IMR-90 (cell line): ENCODE measurements at regions not wholly inside any gene's neighbourhood (a gene's known extent, or its start where the extent isn't known, plus 50 kb on each side); places are given as distances from the start of the nearest gene placed in this dataset.
"Not testable (repeated sequence)": the region's sequence is repeated elsewhere in the genome, so short reads cannot be mapped to it uniquely, and the experiment has no call there.

Experiments used
- ATAC-seq: fragments of 200-7000 bp; cut with Tn5 transposase; 2 replicates; pipeline ENCODE4 v1.9.1; 2020; ENCODE audit warnings: low read depth, mild to moderate bottlenecking, moderate library complexity
- BruUV-seq: library from RNA; stranded (reverse); fragments of 400-500 nt; replicated peaks from 2 replicates; lab custom pipeline; 2021; lab: Mats Ljungman, UMichigan
- CTCF ChIA-PET: fragments of 300-600 bp; formaldehyde crosslinking; extraction: SDS; loops from one replicate; lab custom pipeline; 2021; ENCODE audit warnings: antibody characterized with exemption; lab: Yijun Ruan, JAX
- POLR2A ChIA-PET: fragments of 300-600 bp; sonication (Branson Sonifier 250); formaldehyde crosslinking; loops from one replicate; lab custom pipeline; 2022; ENCODE audit warnings: antibody characterized with exemption; ENCODE audit not compliant: unreplicated experiment; lab: Charles Lee
- DNase-seq: peaks from one replicate; pipeline ENCODE4 v3.0.0; 2013
- H2AFZ ChIP-seq: replicated peaks from 2 replicates; pipeline ENCODE3; 2013; ENCODE audit warnings: low read length, mild to moderate bottlenecking; ENCODE audit not compliant: poor library complexity
- H2AK5ac ChIP-seq: 2 replicates; pipeline ENCODE4 v1.6.1; 2013; ENCODE audit warnings: low read depth, low read length, inconsistent platforms
- H2AK9ac ChIP-seq: replicated peaks from 2 replicates; pipeline ENCODE3; 2013; ENCODE audit warnings: mild to moderate bottlenecking, low read depth, low read length, moderate library complexity; ENCODE audit not compliant: poor library complexity
- H2BK120ac ChIP-seq: 2 replicates; pipeline ENCODE4 v1.6.1; 2013; ENCODE audit warnings: low read depth, low read length, inconsistent platforms
- H2BK15ac ChIP-seq: 3 replicates; pipeline ENCODE4 v1.6.1; 2013; ENCODE audit warnings: low read depth, low read length, inconsistent platforms
- H2BK20ac ChIP-seq: 2 replicates; pipeline ENCODE4 v1.6.1; 2013; ENCODE audit warnings: low read depth, mild to moderate bottlenecking, inconsistent platforms, low read length, moderate library complexity
- H2BK5ac ChIP-seq: 2 replicates; pipeline ENCODE4 v1.6.1; 2013; ENCODE audit warnings: mild to moderate bottlenecking, low read depth, low read length, inconsistent platforms; ENCODE audit not compliant: poor library complexity, severe bottlenecking
- H3K14ac ChIP-seq: replicated peaks from 2 replicates; pipeline ENCODE4 v1.6.1; 2013; ENCODE audit warnings: low read depth, low read length, inconsistent platforms
- H3K18ac ChIP-seq: 2 replicates; pipeline ENCODE4 v1.6.1; 2013; ENCODE audit warnings: low read depth, low read length, control low read depth
- H3K23ac ChIP-seq: 2 replicates; pipeline ENCODE4 v1.6.1; 2013; ENCODE audit warnings: low read depth, low read length, inconsistent platforms
- H3K27ac ChIP-seq: 2 replicates; pipeline ENCODE4 v1.5.1; 2013; ENCODE audit warnings: mild to moderate bottlenecking, control low read depth, low read length; ENCODE audit not compliant: insufficient read depth
- H3K27me3 ChIP-seq: 2 replicates; pipeline ENCODE4 v1.6.1; 2013; ENCODE audit warnings: low read length; ENCODE audit not compliant: control insufficient read depth, insufficient read depth
- H3K36me3 ChIP-seq: 2 replicates; pipeline ENCODE4 v1.6.1; 2013; ENCODE audit warnings: low read length, mixed read lengths; ENCODE audit not compliant: control insufficient read depth, insufficient read depth
- H3K4ac ChIP-seq: 2 replicates; pipeline ENCODE4 v1.6.1; 2013; ENCODE audit warnings: low read depth, low read length, inconsistent platforms
- H3K4me1 ChIP-seq: 2 replicates; pipeline ENCODE4 v1.6.1; 2013; ENCODE audit warnings: low read length, mixed read lengths; ENCODE audit not compliant: control insufficient read depth, insufficient read depth
- H3K4me2 ChIP-seq: 2 replicates; pipeline ENCODE4 v1.6.1; 2013; ENCODE audit warnings: low read depth, mild to moderate bottlenecking, control low read depth, low read length, moderate library complexity
- H3K4me3 ChIP-seq: 2 replicates; pipeline ENCODE4 v1.5.1; 2013; ENCODE audit warnings: low read depth, mild to moderate bottlenecking, control low read depth, low read length, moderate library complexity; ENCODE audit not compliant: insufficient read depth
- H3K56ac ChIP-seq: 2 replicates; pipeline ENCODE4 v1.6.1; 2013; ENCODE audit warnings: low read length, inconsistent platforms; ENCODE audit not compliant: insufficient read depth; ENCODE audit errors: extremely low read depth
- H3K79me1 ChIP-seq, 2 experiments: 2 replicates each; pipeline ENCODE4 v1.6.1; 2013; ENCODE audit warnings: low read length in 2 of 2, inconsistent platforms in 1 of 2, low read depth in 1 of 2
- H3K9ac ChIP-seq: 2 replicates; pipeline ENCODE4 v1.6.1; 2013; ENCODE audit warnings: low read depth, low read length, control low read depth
- H3K9me1 ChIP-seq: 2 replicates; pipeline ENCODE4 v1.6.1; 2013; ENCODE audit warnings: low read length, inconsistent platforms; ENCODE audit not compliant: insufficient read depth
- H3K9me3 ChIP-seq: 2 replicates; pipeline ENCODE4 v1.6.1; 2013; ENCODE audit warnings: low read length; ENCODE audit not compliant: control insufficient read depth, insufficient read depth
- H4K20me1 ChIP-seq: 2 replicates; pipeline ENCODE4 v1.6.1; 2013; ENCODE audit warnings: low read length, inconsistent platforms; ENCODE audit not compliant: insufficient read depth
- H4K5ac ChIP-seq: 2 replicates; pipeline ENCODE4 v1.6.1; 2013; ENCODE audit warnings: mild to moderate bottlenecking, low read depth, low read length, control low read depth
- H4K8ac ChIP-seq, 2 experiments: 2 replicates each; pipeline ENCODE4 v1.6.1; 2013; ENCODE audit warnings: low read depth in 2 of 2, low read length in 2 of 2, control low read depth in 1 of 2, inconsistent platforms in 1 of 2
- H4K91ac ChIP-seq: 2 replicates; pipeline ENCODE4 v1.6.1; 2013; ENCODE audit warnings: low read depth, low read length, inconsistent platforms; ENCODE audit not compliant: insufficient read depth
- WGBS, 2 experiments: methylation state at CpG; one replicate each; pipeline versions ENCODE4 v1.1.5 to v1.1.7; 2013; ENCODE audit warnings: missing lambda C conversion rate in 2 of 2; ENCODE audit not compliant: insufficient read length in 1 of 2; ENCODE audit errors: extremely low coverage in 2 of 2; 5-methylcytosine and 5-hydroxymethylcytosine counted together
- dilution Hi-C: fragments of 300-500 bp; cut with HindIII; formaldehyde crosslinking; loops from one replicate; pipeline ENCODE4 v1.14.3; 2018; ENCODE audit warnings: low sequenced_read_pairs; ENCODE audit not compliant: unreplicated experiment
- in situ Hi-C: fragments of 300-500 bp; cut with MboI; formaldehyde crosslinking; loops from 3 replicates; pipeline ENCODE4 v1.14.3; 2019; ENCODE audit warnings: low sequenced_read_pairs, inconsistent platforms, mixed read lengths
- intact Hi-C: fragments of 100-400 bp; cut with micrococcal nuclease; formaldehyde crosslinking; loops from 2 replicates; pipeline ENCODE4 v1.10.0; 2022

DNA sequence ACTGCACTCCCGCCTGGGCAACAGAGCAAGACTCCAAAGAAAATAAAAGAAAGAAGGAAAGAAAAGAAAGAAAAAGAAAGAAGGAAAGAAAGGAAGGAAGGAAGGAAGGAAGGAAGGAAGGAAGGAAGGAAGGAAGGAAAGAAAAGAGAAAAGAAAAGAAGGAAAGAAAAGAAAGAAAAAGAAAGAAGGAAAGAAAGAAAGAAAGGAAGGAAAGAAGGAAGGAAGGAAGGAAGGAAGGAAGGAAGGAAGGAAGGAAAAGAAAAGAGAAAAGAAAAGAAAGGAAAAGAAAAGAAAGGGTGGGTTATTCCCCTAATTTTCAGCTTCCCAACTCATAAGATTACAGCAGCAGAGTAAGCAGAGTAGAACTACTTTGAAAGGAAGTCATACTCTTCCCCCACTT, 64.4 kb downstream of the TMEM200C start:
- not testable (repeated sequence) for BruUV-seq

More for the DNA sequence above, 64.4 kb downstream of the TMEM200C start:
- H2BK20ac ChIP-seq, H3K4me1 ChIP-seq, H3K27ac ChIP-seq, H3K9me1 ChIP-seq, H3K36me3 ChIP-seq, H2AK9ac ChIP-seq, H2BK15ac ChIP-seq, H3K9me3 ChIP-seq, H2BK120ac ChIP-seq, H3K27me3 ChIP-seq, H4K8ac ChIP-seq, dilution Hi-C loops, H3K4me3 ChIP-seq, H3K4me2 ChIP-seq, H3K23ac ChIP-seq, H2AK5ac ChIP-seq, H4K20me1 ChIP-seq, DNase-seq, H4K91ac ChIP-seq, H3K56ac ChIP-seq, H2AFZ ChIP-seq, ATAC-seq, H3K18ac ChIP-seq, CTCF ChIA-PET, H3K14ac ChIP-seq, H4K5ac ChIP-seq, H3K9ac ChIP-seq, H2BK5ac ChIP-seq, H3K79me1 ChIP-seq, H3K4ac ChIP-seq, POLR2A ChIA-PET, intact Hi-C loops, in situ Hi-C loops: not testable (repeated sequence)
- no CpG with 5 or more reads among the region's 1 CpG for WGBS, 2 experiments
